Neural cell (in vitro differentiated cells): ENCODE measurements at regions not wholly inside any gene's neighbourhood (a gene's known extent, or its start where the extent isn't known, plus 50 kb on each side); places are given as distances from the start of the nearest gene placed in this dataset.

Source experiments
- H2AFZ ChIP-seq: fragments of 200-600, 300-800 bp; sonication (generic), shearing (Covaris generic); 2 replicates; pipeline ENCODE4 v1.6.0; 2014; ENCODE audit warnings: low read depth, mild to moderate bottlenecking, antibody characterized with exemption, low read length, moderate library complexity
- H3F3A ChIP-seq: fragments of 200-600 bp; shearing (Covaris generic); 2 replicates; pipeline ENCODE4 v1.6.1; 2016; ENCODE audit warnings: mild to moderate bottlenecking, moderate library complexity, mixed read lengths, antibody characterized with exemption, low read length; ENCODE audit not compliant: insufficient read depth, poor library complexity, severe bottlenecking
- H3K27ac ChIP-seq: fragments of 200-600, 300-800 bp; sonication (generic), shearing (Covaris generic); 2 replicates; pipeline ENCODE4 v1.5.1; 2014; ENCODE audit warnings: mild to moderate bottlenecking, low read length, moderate library complexity
- H3K27me3 ChIP-seq: fragments of 300-800, 200-600 bp; sonication (generic), shearing (Covaris generic); 2 replicates; pipeline ENCODE4 v1.6.0; 2014; ENCODE audit warnings: mild to moderate bottlenecking, low read depth, low read length, moderate library complexity; ENCODE audit not compliant: insufficient read depth
- H3K36me3 ChIP-seq: fragments of 300-800, 200-600 bp; sonication (generic), shearing (Covaris generic); 2 replicates; pipeline ENCODE4 v1.5.1; 2014; ENCODE audit warnings: mild to moderate bottlenecking, antibody characterized with exemption, low read length, moderate library complexity; ENCODE audit not compliant: insufficient read depth
- H3K4me2 ChIP-seq: fragments of 300-800, 200-600 bp; sonication (generic), shearing (Covaris generic); 2 replicates; pipeline ENCODE4 v1.6.0; 2014; ENCODE audit warnings: mild to moderate bottlenecking, low read length
- H3K4me3 ChIP-seq: fragments of 300-800, 200-600 bp; sonication (generic), shearing (Covaris generic); 2 replicates; pipeline ENCODE4 v1.5.1; 2014; ENCODE audit warnings: mild to moderate bottlenecking, low read length, moderate library complexity
- H3K79me2 ChIP-seq: fragments of 200-600 bp; shearing (Covaris generic); replicated peaks from 2 replicates; pipeline ENCODE4 v1.6.0; 2014; ENCODE audit warnings: mild to moderate bottlenecking, low read length, moderate library complexity; ENCODE audit not compliant: insufficient read depth
- H3K9ac ChIP-seq: fragments of 300-800, 200-600 bp; sonication (generic), shearing (Covaris generic); 2 replicates; pipeline ENCODE4 v1.6.1; 2016; ENCODE audit warnings: mild to moderate bottlenecking, low read length, mixed read lengths
- H3K9me2 ChIP-seq: fragments of 200-600 bp; shearing (Covaris generic); 2 replicates; pipeline ENCODE4 v1.6.1; 2016; ENCODE audit warnings: mild to moderate bottlenecking, low read length, mixed read lengths; ENCODE audit not compliant: insufficient read depth
- H3K9me3 ChIP-seq: fragments of 200-600, 300-800 bp; sonication (generic), shearing (Covaris generic); 2 replicates; pipeline ENCODE4 v1.6.1; 2016; ENCODE audit warnings: mild to moderate bottlenecking, mixed run types, low read length, moderate library complexity, mixed read lengths
- H4K20me1 ChIP-seq: fragments of 200-600 bp; shearing (Covaris generic); 2 replicates; pipeline ENCODE4 v1.6.1; 2016; ENCODE audit warnings: mild to moderate bottlenecking, mixed run types; ENCODE audit not compliant: insufficient read depth
- CTCF ChIP-seq: fragments of 450-650 bp; IDR thresholded peaks from 2 replicates; pipeline ENCODE4 v1.5.1; 2014; ENCODE audit warnings: antibody characterized with exemption, mild to moderate bottlenecking, moderate library complexity; ENCODE audit not compliant: poor library complexity, severe bottlenecking
- EP300 ChIP-seq: fragments of 450-650 bp; conservative IDR thresholded peaks from 2 replicates; pipeline ENCODE4 v1.6.1; 2014; ENCODE audit warnings: antibody characterized with exemption, mild to moderate bottlenecking, moderate library complexity; ENCODE audit not compliant: poor library complexity, severe bottlenecking
- EZH2 ChIP-seq: fragments of 200-600, 300-800 bp; shearing (Covaris generic), sonication (generic); IDR thresholded peaks from 2 replicates; pipeline ENCODE4 v1.6.1; 2014; ENCODE audit warnings: antibody characterized with exemption, low read length, borderline replicate concordance, mild to moderate bottlenecking; ENCODE audit not compliant: insufficient read depth, poor library complexity, severe bottlenecking
- MXI1 ChIP-seq: fragments of 450-650 bp; conservative IDR thresholded peaks from 2 replicates; pipeline ENCODE4 v1.6.1; 2014; ENCODE audit warnings: antibody characterized with exemption, mild to moderate bottlenecking; ENCODE audit not compliant: poor library complexity, severe bottlenecking
- POLR2AphosphoS5 ChIP-seq: IDR thresholded peaks from 2 replicates; pipeline ENCODE4 v1.6.1; 2012
- RAD21 ChIP-seq: fragments of 450-650 bp; conservative IDR thresholded peaks from 2 replicates; pipeline ENCODE4 v1.6.1; 2014; ENCODE audit warnings: antibody characterized with exemption, mild to moderate bottlenecking, moderate library complexity
- REST ChIP-seq: IDR thresholded peaks from 2 replicates; pipeline ENCODE4 v1.6.1; 2012; ENCODE audit warnings: borderline replicate concordance
- SMC3 ChIP-seq: fragments of 450-650 bp; conservative IDR thresholded peaks from 2 replicates; pipeline ENCODE4 v1.6.1; 2014; ENCODE audit warnings: antibody characterized with exemption, mild to moderate bottlenecking, moderate library complexity; ENCODE audit not compliant: poor library complexity
- TAF1 ChIP-seq: IDR thresholded peaks from 2 replicates; pipeline ENCODE4 v1.6.1; 2012; ENCODE audit warnings: low read depth

- Histone ChIP-seq H3K4me3 (no peak overlapping the region), H3K9me3 (peaks cover 4% of the 10 kb centered on the region), H3K79me2 (no peaks in the 10 kb centered on the region), H4K20me1 (no peaks in the 10 kb centered on the region), H3K27me3 (no peaks in the 10 kb centered on the region), H3K36me3 (no peaks in the 10 kb centered on the region), H3K4me2 (no peak overlapping the region), H2AFZ (no peak overlapping the region), H3F3A (no peaks in the 10 kb centered on the region), H3K27ac (no peak overlapping the region), H3K9ac (no peak overlapping the region), H3K9me2 (no peaks in the 10 kb centered on the region)
- TF ChIP-seq CTCF (no peak), REST (no peak), SMC3 (no peak)
Measured at GRCh38 chr2:120526997-120527945, 181.3 kb downstream of the INHBB start.

GRCh38 chr2:120528051-120528692, 182.2 kb downstream of the INHBB start:
- Histone ChIP-seq H3K79me2 (no peaks in the 10 kb centered on the region), H3K9me2 (no peaks in the 10 kb centered on the region), H3K9me3 (peaks cover 4% of the 10 kb centered on the region), H3K4me2 (no peak overlapping the region), H2AFZ (no peak overlapping the region), H3K36me3 (no peaks in the 10 kb centered on the region), H3F3A (no peaks in the 10 kb centered on the region), H3K27me3 (no peaks in the 10 kb centered on the region), H3K4me3 (no peak overlapping the region), H3K9ac (no peak overlapping the region), H4K20me1 (no peaks in the 10 kb centered on the region), H3K27ac (no peak overlapping the region)
- TF ChIP-seq MXI1 (no peak), REST (no peak), EZH2 (no peak), POLR2AphosphoS5 (no peak), CTCF (no peak), EP300 (no peak), TAF1 (no peak), SMC3 (no peak), RAD21 (no peak)
